SKM-1 treated with dmso at 0.1 percent for 144 hours (cell line): ENCODE measurements at regions not wholly inside any gene's neighbourhood (a gene's known extent, or its start where the extent isn't known, plus 50 kb on each side); places are given as distances from the start of the nearest gene placed in this dataset.

ENCODE experiments used
- DNase-seq: peaks from one replicate; lab custom pipeline; 2025; ENCODE audit not compliant: unreplicated experiment; lab: John Stamatoyannopoulos, UW

- no peak for DNase-seq
These were observed 523.2 kb upstream of the IGFBP7 start for GRCh38 chr4:57633212-57633859.

GRCh38 chr4:57632564-57632963, 522.4 kb upstream of the IGFBP7 start:
- no peak for DNase-seq

GRCh38 chr4:57631147-57631546, 521.0 kb upstream of the IGFBP7 start:
- no peak for DNase-seq

GRCh38 chr4:57628004-57628403, 517.8 kb upstream of the IGFBP7 start:
- DNase-seq = no peak

GRCh38 chr4:57614257-57614932, 504.2 kb upstream of the IGFBP7 start:
- DNase-seq = no peak

- DNase-seq = no peak
These were observed 502.1 kb upstream of the IGFBP7 start for GRCh38 chr4:57612279-57612678.

GRCh38 chr4:57607566-57608180, 497.5 kb upstream of the IGFBP7 start:
- DNase-seq = no peak

GRCh38 chr4:57605376-57605775, 495.2 kb upstream of the IGFBP7 start:
- no peak for DNase-seq

- no peak for DNase-seq
These were observed 492.0 kb upstream of the IGFBP7 start for GRCh38 chr4:57602141-57602540.

GRCh38 chr4:57591073-57591472, 480.9 kb upstream of the IGFBP7 start:
- DNase-seq = no peak

- DNase-seq = no peak
These were observed 478.4 kb upstream of the IGFBP7 start for GRCh38 chr4:57588557-57588956.

- DNase-seq = no peak
These were observed 470.8 kb upstream of the IGFBP7 start for GRCh38 chr4:57580710-57581599.

GRCh38 chr4:57575426-57575825, 465.2 kb upstream of the IGFBP7 start:
- no peak for DNase-seq

GRCh38 chr4:57554556-57555092, 444.4 kb upstream of the IGFBP7 start:
- DNase-seq = no peak

- no peak for DNase-seq
These were observed 443.5 kb upstream of the IGFBP7 start for GRCh38 chr4:57553728-57554127.

- no peak for DNase-seq
These were observed 440.0 kb upstream of the IGFBP7 start for GRCh38 chr4:57550198-57550597.

- no peak for DNase-seq
These were observed 438.7 kb upstream of the IGFBP7 start for GRCh38 chr4:57548856-57549255.

- no peak for DNase-seq
These were observed 434.8 kb upstream of the IGFBP7 start for GRCh38 chr4:57544811-57545654.

- DNase-seq = no peak
These were observed 394.8 kb upstream of the IGFBP7 start for GRCh38 chr4:57504797-57505530.

- DNase-seq = no peak
These were observed 394.0 kb upstream of the IGFBP7 start for GRCh38 chr4:57504139-57504538.
